ENCODE measurements at regions not wholly inside any gene's neighbourhood (a gene's known extent, or its start where the extent isn't known, plus 50 kb on each side); places are given as distances from the start of the nearest gene placed in this dataset.

- Histone ChIP-seq H3K4me1 (ENCODE audit: low read depth, poor library complexity, severe bottlenecking) (no peaks in the 10 kb centered on the region), H3K4me2 (no peak overlapping the region), H3K79me2 (ENCODE audit: insufficient read depth, low read depth) (no peaks in the 10 kb centered on the region), H4K20me1 (ENCODE audit: insufficient read depth) (no peaks in the 10 kb centered on the region), H3K36me3 (ENCODE audit: insufficient read depth) (no peaks in the 10 kb centered on the region), H3K27me3 (ENCODE audit: insufficient read depth, low read depth) (no peaks in the 10 kb centered on the region), H3K4me3 (IDR thresholded peaks at IDR 0.05; ENCODE audit: insufficient read depth, low read depth, low read length) (no peak overlapping the region), H3K9ac (no peak overlapping the region), H2AFZ (ENCODE audit: low read depth) (no peak overlapping the region), H3K27ac (no peak overlapping the region)
- TF ChIP-seq, protein P1, sequence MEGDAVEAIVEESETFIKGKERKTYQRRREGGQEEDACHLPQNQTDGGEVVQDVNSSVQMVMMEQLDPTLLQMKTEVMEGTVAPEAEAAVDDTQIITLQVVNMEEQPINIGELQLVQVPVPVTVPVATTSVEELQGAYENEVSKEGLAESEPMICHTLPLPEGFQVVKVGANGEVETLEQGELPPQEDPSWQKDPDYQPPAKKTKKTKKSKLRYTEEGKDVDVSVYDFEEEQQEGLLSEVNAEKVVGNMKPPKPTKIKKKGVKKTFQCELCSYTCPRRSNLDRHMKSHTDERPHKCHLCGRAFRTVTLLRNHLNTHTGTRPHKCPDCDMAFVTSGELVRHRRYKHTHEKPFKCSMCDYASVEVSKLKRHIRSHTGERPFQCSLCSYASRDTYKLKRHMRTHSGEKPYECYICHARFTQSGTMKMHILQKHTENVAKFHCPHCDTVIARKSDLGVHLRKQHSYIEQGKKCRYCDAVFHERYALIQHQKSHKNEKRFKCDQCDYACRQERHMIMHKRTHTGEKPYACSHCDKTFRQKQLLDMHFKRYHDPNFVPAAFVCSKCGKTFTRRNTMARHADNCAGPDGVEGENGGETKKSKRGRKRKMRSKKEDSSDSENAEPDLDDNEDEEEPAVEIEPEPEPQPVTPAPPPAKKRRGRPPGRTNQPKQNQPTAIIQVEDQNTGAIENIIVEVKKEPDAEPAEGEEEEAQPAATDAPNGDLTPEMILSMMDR (conservative IDR thresholded peaks at IDR 0.05; ENCODE audit: low read depth, low read length) = no peak
These were observed 204.3 kb upstream of the RSPO3 start for GRCh38 chr6:126914172-126914571.

- Histone ChIP-seq H3K4me1 (ENCODE audit: low read depth, poor library complexity, severe bottlenecking) (no peaks in the 10 kb centered on the region), H3K4me2 (no peak overlapping the region), H4K20me1 (ENCODE audit: insufficient read depth) (no peaks in the 10 kb centered on the region), H2AFZ (ENCODE audit: low read depth) (no peak overlapping the region), H3K27me3 (ENCODE audit: insufficient read depth, low read depth) (no peaks in the 10 kb centered on the region), H3K79me2 (ENCODE audit: insufficient read depth, low read depth) (no peaks in the 10 kb centered on the region), H3K4me3 (IDR thresholded peaks at IDR 0.05; ENCODE audit: insufficient read depth, low read depth, low read length) (no peak overlapping the region), H3K27ac (no peak overlapping the region), H3K36me3 (ENCODE audit: insufficient read depth) (no peaks in the 10 kb centered on the region), H3K9ac (no peak overlapping the region)
- TF ChIP-seq, protein P1 (conservative IDR thresholded peaks at IDR 0.05; ENCODE audit: low read depth, low read length) = no peak
These were observed 203.7 kb upstream of the RSPO3 start for GRCh38 chr6:126914801-126915200.

DNA sequence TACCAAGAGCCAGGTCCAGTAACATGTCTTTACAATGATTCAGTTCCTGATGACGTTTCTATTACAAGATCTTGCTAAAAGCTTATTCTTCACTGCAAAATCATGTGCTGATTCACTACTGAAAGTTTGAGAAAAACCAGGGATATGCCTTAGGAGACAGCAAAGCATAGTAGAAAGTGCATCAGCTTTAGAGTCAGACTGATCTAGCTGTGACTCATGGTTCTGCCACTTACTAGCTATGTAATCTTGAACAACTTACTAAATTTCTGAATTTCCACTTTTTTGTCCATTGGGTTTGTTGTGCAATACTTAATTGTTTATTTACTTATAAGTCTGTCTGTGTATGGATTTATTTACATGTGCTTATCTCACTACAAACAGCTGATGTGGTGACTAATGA, 198.5 kb upstream of the RSPO3 start:
- Histone ChIP-seq H3K9ac (no peak overlapping the region), H3K4me3 (IDR thresholded peaks at IDR 0.05; ENCODE audit: insufficient read depth, low read depth, low read length) (no peak overlapping the region), H4K20me1 (ENCODE audit: insufficient read depth) (no peaks in the 10 kb centered on the region), H3K27me3 (ENCODE audit: insufficient read depth, low read depth) (no peaks in the 10 kb centered on the region), H3K27ac (no peak overlapping the region), H3K4me2 (no peak overlapping the region), H2AFZ (ENCODE audit: low read depth) (no peak overlapping the region), H3K79me2 (ENCODE audit: insufficient read depth, low read depth) (no peaks in the 10 kb centered on the region), H3K36me3 (ENCODE audit: insufficient read depth) (no peaks in the 10 kb centered on the region), H3K4me1 (ENCODE audit: low read depth, poor library complexity, severe bottlenecking) (no peaks in the 10 kb centered on the region)
- TF ChIP-seq, protein P1 (conservative IDR thresholded peaks at IDR 0.05; ENCODE audit: low read depth, low read length) = no peak

DNA sequence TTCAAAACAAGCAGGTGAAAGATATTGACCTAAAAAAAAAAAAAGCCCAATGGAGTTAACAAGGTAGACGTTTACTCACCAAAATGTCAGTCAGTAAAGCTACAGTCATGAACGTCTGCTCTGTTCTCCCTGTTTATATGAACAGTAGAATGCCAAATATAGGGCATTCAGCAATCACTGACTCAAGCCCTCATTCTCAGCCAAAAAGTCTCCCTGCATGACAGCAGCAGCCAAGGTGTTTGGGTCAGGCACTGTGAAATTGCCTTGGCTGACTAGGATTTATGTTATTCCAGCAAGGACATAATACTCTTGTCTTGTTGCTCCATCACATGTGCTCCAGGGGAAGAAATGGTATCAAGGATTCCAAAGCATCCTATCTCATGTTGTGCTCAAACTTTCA, 194.7 kb upstream of the RSPO3 start:
- no peaks in the 10 kb centered on the region for H3K4me1 ChIP-seq (ENCODE audit: low read depth, poor library complexity, severe bottlenecking)
- H3K9ac ChIP-seq = no peak overlapping the region
- H3K27ac ChIP-seq = no peak overlapping the region
- no peaks in the 10 kb centered on the region for H4K20me1 ChIP-seq (ENCODE audit: insufficient read depth)
- no peak overlapping the region for H2AFZ ChIP-seq (ENCODE audit: low read depth)
- no peaks in the 10 kb centered on the region for H3K27me3 ChIP-seq (ENCODE audit: insufficient read depth, low read depth)
- TF ChIP-seq, protein P1 (conservative IDR thresholded peaks at IDR 0.05; ENCODE audit: low read depth, low read length) = no peak
- H3K4me3 ChIP-seq (IDR thresholded peaks at IDR 0.05; ENCODE audit: insufficient read depth, low read depth, low read length) = no peak overlapping the region
- H3K4me2 ChIP-seq = no peak overlapping the region
- H3K79me2 ChIP-seq (ENCODE audit: insufficient read depth, low read depth) = no peaks in the 10 kb centered on the region
- H3K36me3 ChIP-seq (ENCODE audit: insufficient read depth) = no peaks in the 10 kb centered on the region
